T-helper 1 cell treated with Interleukin-12 subunit alpha and Interleukin-12 subunit beta and Interleukin-4 antibody, amounts not matched to agents 30 ng/mL and 1 ng/mL, for 36 hours (primary cell): ENCODE measurements at regions not wholly inside any gene's neighbourhood (a gene's known extent, or its start where the extent isn't known, plus 50 kb on each side); places are given as distances from the start of the nearest gene placed in this dataset.
"Not testable (repeated sequence)": the region's sequence is repeated elsewhere in the genome, so short reads cannot be mapped to it uniquely, and the experiment has no call there.

Experiments
- intact Hi-C: fragments of 100-400 bp; cut with micrococcal nuclease; formaldehyde crosslinking; loops from one replicate; pipeline ENCODE4 v1.15.1; 2024

DNA sequence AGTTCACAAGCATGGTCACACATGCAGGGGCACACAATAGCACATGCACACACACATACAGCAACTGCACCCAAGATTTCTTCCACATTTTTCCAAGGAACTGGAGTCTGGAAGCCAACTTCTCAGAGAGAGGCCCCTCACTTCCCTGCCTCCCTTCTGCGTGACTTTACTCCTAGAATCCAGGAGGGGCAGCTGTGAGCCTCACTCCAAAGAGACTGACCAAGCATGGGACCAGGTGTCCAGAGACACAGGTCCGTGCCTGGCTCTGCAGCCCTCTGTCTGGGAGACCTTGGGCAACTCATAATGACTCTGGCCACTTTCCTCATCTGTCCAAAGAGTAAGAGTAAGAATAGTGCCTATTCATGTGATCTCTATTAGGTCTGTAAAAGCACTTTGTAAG, 104.7 kb upstream of the TMEM132E start:
- intact Hi-C loops: no loop called here

DNA sequence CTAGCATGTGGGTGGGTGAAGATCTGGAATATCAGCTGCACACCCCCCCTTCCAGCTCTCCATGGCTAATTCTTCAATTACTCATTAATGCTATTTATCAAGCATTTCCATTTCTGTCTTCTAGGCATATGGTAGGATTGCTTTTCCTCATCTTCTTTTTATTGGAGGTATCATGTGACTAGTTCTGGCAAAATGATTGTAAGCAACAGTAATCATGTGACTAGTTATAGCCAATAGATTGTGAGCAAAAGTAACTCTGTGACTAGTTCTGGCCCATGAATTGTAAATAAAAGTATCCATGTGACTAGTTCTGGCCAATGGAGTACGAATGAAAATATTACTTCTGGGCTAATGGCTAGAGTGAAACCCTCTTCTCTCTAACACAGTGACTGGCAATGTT, 107.0 kb upstream of the TMEM132E start:
- intact Hi-C loops: no loop called here

GRCh38 chr17:34471278-34471677, 108.1 kb upstream of the TMEM132E start:
- intact Hi-C loops: not testable (repeated sequence)

- intact Hi-C loops: no loop called here
Measured at GRCh38 chr17:34465789-34466188, 102.8 kb upstream of the CCL1 start.

GRCh38 chr17:34464812-34465211, 101.8 kb upstream of the CCL1 start:
- intact Hi-C loops: no loop called here

DNA sequence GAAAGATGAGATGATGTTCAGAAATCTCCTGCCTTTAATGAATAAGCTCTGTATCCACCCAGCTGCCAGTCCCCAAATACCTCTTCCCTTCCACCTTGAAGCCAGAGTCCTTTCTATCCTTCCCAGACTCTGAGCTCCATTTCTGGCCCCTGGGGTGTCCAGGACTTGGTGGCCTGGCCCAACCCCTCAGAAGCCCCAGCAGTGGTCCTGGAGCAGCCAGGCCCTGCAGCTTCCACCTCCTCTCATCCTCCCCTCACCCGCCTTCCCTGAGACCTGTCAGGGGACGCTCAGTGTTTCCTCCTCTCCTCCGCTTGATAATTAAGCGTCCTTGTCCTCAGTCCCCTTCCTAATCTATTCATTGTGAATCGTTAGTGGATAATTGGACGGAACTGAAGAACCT, 95.2 kb upstream of the CCL1 start:
- intact Hi-C loops: no loop called here

- intact Hi-C loops: no loop called here
Measured at GRCh38 chr17:34456121-34456520, 93.1 kb upstream of the CCL1 start.

- intact Hi-C loops: no loop called here
Measured at GRCh38 chr17:34452769-34453168, 89.7 kb upstream of the CCL1 start.

DNA sequence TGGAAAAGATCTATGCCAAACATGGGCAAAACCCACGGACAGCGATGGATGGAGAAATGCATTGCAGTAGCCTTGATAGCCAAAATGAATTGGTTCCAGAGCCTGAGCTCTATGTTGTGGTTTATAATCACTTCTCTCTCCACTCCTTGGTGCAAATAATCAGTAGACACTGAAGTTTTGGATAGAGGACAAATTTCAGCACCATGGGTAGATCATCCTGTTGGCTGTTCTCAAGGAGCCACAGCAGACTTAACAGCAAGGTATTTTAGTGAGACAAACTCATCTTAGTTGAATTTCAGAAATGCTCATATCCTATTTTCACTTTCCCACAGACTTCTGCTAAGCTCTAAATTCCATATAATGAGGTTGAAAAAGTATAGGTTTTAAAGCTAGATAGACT, 88.3 kb upstream of the CCL1 start:
- intact Hi-C loops: no loop called here

DNA sequence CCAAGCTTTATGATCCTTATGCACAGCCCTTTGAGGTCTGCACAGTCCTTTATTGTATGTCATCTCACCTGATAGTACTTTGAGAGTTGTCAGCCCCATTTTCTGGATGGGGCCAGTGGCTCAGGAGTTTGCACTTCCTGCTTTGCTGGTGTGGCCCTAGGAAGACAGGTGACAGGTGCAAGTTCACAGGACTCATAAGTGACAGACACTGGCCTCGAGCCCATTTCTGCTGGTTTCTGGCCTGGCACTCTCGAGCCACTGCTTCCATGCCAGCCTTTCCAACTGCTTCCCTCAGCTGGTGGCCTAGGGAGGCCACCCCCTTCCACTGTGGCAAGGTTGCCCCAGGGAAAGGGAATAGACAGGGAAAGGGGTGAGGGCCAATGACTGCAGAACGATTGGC, 84.4 kb upstream of the CCL1 start:
- intact Hi-C loops: no loop called here

- intact Hi-C loops: no loop called here
Measured at GRCh38 chr17:34445101-34445500, 82.1 kb upstream of the CCL1 start.

DNA sequence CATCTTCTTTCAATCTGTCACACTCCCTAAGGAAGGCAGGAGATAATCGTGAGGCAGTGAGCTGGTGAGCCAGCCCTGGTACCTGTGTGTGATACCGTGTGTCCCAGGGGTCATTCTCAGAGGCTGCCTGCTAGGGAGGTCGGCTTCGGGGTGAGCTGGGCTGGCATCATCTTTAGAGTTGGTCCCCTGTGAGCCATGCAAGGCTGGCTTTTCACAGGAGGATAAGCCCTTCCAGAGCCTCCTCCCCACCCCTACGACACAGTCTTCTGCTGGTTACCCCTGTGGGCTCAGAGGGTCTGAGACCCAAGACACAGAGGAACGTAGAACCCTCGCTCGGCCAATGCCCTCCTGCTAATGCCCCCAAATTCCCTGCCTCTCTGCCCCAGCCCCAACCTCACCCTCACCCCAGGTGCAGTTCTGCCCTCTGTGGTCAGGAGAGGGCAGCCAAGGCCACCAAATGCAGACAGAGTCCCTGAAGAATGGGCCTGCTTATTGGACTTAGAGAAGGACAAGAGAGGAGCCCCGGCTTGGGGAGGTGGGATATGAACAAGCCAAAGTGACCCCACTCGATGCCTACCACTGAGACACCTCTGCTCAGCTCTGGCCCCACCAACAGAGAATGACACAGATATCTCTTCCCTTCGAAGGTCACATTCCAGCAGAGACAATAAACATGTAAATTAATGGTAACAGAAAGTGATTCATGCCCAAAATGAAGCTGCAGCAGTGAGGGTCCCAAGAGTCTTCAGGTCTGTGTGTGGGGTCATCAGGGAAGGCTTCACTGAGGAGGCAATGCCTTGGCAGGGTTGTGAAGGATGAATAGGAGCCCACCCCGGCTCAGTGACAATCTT, 80.8 kb upstream of the CCL1 start:
- intact Hi-C loops: no loop called here

DNA sequence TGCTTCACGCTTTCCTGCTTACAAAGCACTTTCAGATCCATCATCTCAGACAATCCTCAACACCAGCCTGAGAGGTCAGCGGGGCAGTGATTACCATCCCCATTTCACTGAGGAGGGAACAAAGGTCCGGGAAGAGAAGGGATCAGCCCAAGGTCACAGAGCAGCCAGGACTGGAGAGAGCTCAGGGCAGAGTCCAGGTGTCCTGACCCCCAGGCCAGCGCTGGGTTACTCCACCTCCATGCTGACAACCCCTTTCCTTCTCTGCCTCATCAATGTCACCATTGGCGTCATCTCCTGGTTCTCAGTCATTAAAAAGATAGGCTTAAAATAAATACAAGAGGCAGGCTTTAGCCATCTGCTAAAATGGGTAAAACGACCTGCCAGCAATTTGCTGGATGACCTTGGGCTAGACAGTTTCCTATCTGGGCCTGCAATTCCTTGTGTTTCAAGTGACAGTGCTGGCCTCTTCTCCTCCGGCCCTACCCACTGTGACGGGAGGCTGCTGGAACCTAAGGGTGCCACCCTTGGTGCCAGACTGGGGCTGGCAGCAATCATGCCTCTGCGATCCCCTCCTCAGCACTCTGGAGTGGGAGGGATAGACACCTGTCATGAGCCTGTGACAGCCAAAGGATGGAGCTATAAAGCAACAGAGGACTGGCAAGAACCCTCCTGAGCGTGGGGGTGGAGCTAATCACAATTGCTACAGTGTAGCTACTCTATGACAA, 79.5 kb upstream of the CCL1 start:
- intact Hi-C loops: no loop called here

DNA sequence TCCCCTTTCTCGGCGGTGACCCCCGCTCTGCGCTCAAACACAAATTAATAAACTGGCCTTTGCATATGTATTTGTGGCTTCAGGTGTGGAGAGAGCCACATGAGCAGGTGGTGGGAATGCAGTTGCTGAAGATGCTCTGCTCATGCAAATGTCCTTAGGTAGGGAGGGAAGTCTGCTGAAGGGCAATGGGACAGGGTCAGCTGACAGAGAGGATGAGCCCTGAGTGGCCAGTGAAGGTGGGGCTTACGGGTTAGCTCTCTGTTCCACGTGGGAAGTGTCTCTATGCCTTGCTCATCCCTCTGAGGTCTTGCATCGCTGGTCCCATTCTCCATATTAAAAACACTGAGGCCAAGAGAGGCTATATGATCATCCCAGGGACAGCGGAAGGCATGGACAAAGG, 74.2 kb upstream of the CCL1 start:
- intact Hi-C loops: no loop called here

- intact Hi-C loops: no loop called here
Measured at GRCh38 chr17:34436607-34437006, 73.6 kb upstream of the CCL1 start.

GRCh38 chr17:34435182-34435928, 72.3 kb upstream of the CCL1 start:
- intact Hi-C loops: no loop called here

- intact Hi-C loops: no loop called here
Measured at GRCh38 chr17:34434052-34434451, 71.0 kb upstream of the CCL1 start.

DNA sequence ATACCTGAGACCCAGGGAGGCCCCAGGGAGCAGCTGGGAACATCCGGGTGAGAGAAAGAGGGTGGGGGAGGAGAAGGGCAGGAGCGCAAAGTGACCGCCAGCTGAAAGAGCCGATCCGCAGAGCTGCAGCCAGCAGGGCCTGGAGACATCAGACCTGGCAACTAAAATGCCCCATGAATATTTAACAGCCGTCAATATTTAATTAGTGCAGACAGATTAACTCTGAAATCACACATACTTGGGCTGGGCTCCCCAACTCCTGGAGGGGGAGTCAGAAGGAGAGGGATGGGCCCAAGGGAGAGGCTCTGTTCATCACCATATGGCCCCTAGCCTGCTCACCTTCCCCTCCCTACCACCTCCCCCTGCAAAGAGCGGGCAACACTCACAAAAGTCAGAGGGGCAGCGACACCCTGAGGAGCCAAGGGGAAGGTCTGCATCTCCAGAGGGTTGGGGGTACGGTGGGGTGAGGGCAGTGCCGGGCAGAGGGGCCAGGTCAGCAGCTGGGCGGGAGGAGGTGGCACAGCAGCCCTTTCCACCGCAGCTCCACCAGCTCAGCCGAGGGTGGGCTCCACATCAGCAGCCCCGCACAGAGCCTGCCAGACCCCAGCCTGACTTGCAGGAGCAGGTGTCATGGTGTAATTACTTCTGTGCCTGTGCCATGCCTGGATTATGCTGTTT, 61.9 kb upstream of the CCL1 start:
- intact Hi-C loops: loop anchor here (5.0 kb wide), 1 partner anchor 92 kb away; no protein-coding TSS in a partner anchor

DNA sequence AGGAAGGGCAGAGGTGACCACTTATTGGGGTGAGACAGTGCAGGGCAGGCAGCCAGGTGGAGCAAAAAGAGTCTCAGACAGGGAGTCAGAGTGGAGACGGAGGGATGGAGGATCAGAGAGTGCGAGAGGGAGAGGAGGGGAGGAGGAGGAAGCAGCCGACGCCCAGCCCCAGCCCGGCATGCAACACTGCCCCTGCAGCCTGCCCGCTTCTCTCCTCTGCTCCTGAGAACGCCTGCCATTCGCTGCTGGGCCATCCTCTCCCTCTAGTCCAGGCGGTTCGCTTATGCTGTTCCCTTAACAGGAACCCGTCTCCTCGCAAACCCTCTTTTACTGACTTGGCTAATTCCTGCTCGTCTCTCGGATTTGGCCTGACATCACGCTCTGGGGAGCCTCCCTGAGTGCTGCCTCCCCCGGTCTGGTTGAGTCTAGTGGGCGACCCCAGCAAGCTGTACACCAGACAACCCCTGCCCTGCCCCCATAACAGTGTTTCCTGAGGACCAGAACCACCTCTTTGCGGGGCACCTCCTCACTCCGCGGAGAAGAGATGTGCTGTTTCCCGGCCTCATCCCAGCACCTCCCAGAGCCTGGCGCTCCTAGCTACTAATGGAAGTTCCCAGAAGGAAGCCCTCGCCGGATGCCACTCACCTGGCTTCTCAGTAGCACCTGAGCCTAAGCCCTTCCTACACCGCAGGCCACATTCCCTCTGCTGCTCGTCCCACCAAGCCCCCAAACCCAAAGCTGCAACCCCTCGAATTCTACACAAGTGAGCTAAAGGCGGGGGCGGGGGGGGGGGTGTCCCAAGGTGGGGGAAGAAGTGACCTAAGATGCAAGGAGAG, 61.2 kb upstream of the CCL1 start:
- intact Hi-C loops: loop anchor here (5.0 kb wide), 1 partner anchor 93 kb away; no protein-coding TSS in a partner anchor

GRCh38 chr17:34423315-34423714, 60.3 kb upstream of the CCL1 start:
- intact Hi-C loops: loop anchor here (5.0 kb wide), 1 partner anchor 94 kb away; no protein-coding TSS in a partner anchor
